Calu3 (cell line): ENCODE measurements at regions not wholly inside any gene's neighbourhood (a gene's known extent, or its start where the extent isn't known, plus 50 kb on each side); places are given as distances from the start of the nearest gene placed in this dataset.

Experiments used
- BruUV-seq: library from RNA; stranded (reverse); fragments of 400-500 nt; replicated peaks from 2 replicates; lab custom pipeline; 2021; lab: Mats Ljungman, UMichigan
- CTCF ChIA-PET: fragments of 300-600 bp; sonication (Branson Sonifier 250); formaldehyde crosslinking; loops from one replicate; lab custom pipeline; 2022; ENCODE audit warnings: antibody characterized with exemption; lab: Charles Lee
- DNase-seq: peaks from one replicate; pipeline ENCODE4 v3.0.0; 2022
- H3K27ac Mint-ChIP-seq: one replicate; pipeline ENCODE4 v1.8.0; 2022; ENCODE audit warnings: mixed read lengths; ENCODE audit not compliant: unreplicated experiment
- H3K27me3 Mint-ChIP-seq: one replicate; pipeline ENCODE4 v1.8.0; 2022; ENCODE audit warnings: mixed read lengths; ENCODE audit not compliant: unreplicated experiment
- H3K36me3 Mint-ChIP-seq: one replicate; pipeline ENCODE4 v1.8.0; 2022; ENCODE audit warnings: mild to moderate bottlenecking, moderate library complexity, mixed read lengths; ENCODE audit not compliant: insufficient read depth, unreplicated experiment
- H3K4me1 Mint-ChIP-seq: one replicate; pipeline ENCODE4 v1.8.0; 2022; ENCODE audit warnings: mild to moderate bottlenecking, low read depth, mixed read lengths; ENCODE audit not compliant: unreplicated experiment
- H3K4me3 Mint-ChIP-seq: one replicate; pipeline ENCODE4 v1.8.0; 2022; ENCODE audit warnings: mild to moderate bottlenecking, low read depth, moderate library complexity, mixed read lengths; ENCODE audit not compliant: unreplicated experiment
- H3K9me3 Mint-ChIP-seq: one replicate; pipeline ENCODE4 v1.8.0; 2022; ENCODE audit warnings: low read depth, mixed read lengths; ENCODE audit not compliant: unreplicated experiment
- CTCF ChIP-seq: fragments of 200-600 bp; IDR thresholded peaks from one replicate; pipeline ENCODE4 v1.8.0; 2022; ENCODE audit warnings: antibody characterized with exemption; ENCODE audit not compliant: unreplicated experiment
- intact Hi-C: fragments of 100-400 bp; cut with micrococcal nuclease; formaldehyde crosslinking; loops from one replicate; pipeline ENCODE4 v1.10.0; 2022; ENCODE audit not compliant: unreplicated experiment

- Mint-ChIP-seq H3K4me1 (no peaks in the 10 kb centered on the region), H3K36me3 (no peaks in the 10 kb centered on the region), H3K4me3 (no peak overlapping the region), H3K9me3 (peaks cover 2% of the 10 kb centered on the region), H3K27me3 (no peaks in the 10 kb centered on the region), H3K27ac (no peak overlapping the region)
- DNase-seq = no peak
- intact Hi-C loops = no loop called here
- TF ChIP-seq CTCF = no peak
- CTCF ChIA-PET = interaction anchor here (0.7 kb wide), 2 partner anchors 13 to 88 kb away, joined by 3 to 5 read pairs; no protein-coding TSS in a partner anchor
- no TSS peak for BruUV-seq
Measured at GRCh38 chr4:181593703-181594102, 649.5 kb upstream of the TENM3 start.

- H3K4me3 Mint-ChIP-seq = no peak overlapping the region
- H3K36me3 Mint-ChIP-seq = no peaks in the 10 kb centered on the region
- intact Hi-C loops = no loop called here
- TF ChIP-seq CTCF = no peak
- H3K27ac Mint-ChIP-seq = no peak overlapping the region
- DNase-seq = no peak
- no peaks in the 10 kb centered on the region for H3K4me1 Mint-ChIP-seq
- no peaks in the 10 kb centered on the region for H3K27me3 Mint-ChIP-seq
- H3K9me3 Mint-ChIP-seq = peaks cover 2% of the 10 kb centered on the region
- CTCF ChIA-PET = interaction anchor here (0.7 kb wide), 2 partner anchors 12 to 88 kb away, joined by 3 to 5 read pairs; no protein-coding TSS in a partner anchor
- BruUV-seq = no TSS peak
Measured at GRCh38 chr4:181594188-181594587, 649.0 kb upstream of the TENM3 start.

- no TSS peak for BruUV-seq
- Mint-ChIP-seq H3K4me1 (no peaks in the 10 kb centered on the region), H3K4me3 (no peak overlapping the region), H3K9me3 (peaks cover 2% of the 10 kb centered on the region), H3K36me3 (no peaks in the 10 kb centered on the region), H3K27ac (no peak overlapping the region), H3K27me3 (no peaks in the 10 kb centered on the region)
- intact Hi-C loops = no loop called here
- CTCF ChIA-PET = no interaction called here
- DNase-seq = no peak
- TF ChIP-seq CTCF = no peak
Measured at GRCh38 chr4:181595716-181596115, 647.5 kb upstream of the TENM3 start.

- Mint-ChIP-seq H3K27ac (no peak overlapping the region), H3K4me1 (no peaks in the 10 kb centered on the region), H3K4me3 (no peak overlapping the region), H3K9me3 (peaks cover 2% of the 10 kb centered on the region), H3K36me3 (no peaks in the 10 kb centered on the region), H3K27me3 (no peaks in the 10 kb centered on the region)
- BruUV-seq = no TSS peak
- CTCF ChIA-PET = no interaction called here
- intact Hi-C loops = no loop called here
- no peak for DNase-seq
- TF ChIP-seq CTCF = no peak
Measured at GRCh38 chr4:181597766-181598165, 645.4 kb upstream of the TENM3 start.
